A673 (cell line): ENCODE measurements at regions not wholly inside any gene's neighbourhood (a gene's known extent, or its start where the extent isn't known, plus 50 kb on each side); places are given as distances from the start of the nearest gene placed in this dataset.
A peak's percentile ranks its signal among the peaks of the same experiment; 100 is the strongest.

Source experiments
- EZH2 ChIP-seq: fragments of 200-600 bp; sonication (generic); IDR thresholded peaks from 2 replicates; pipeline ENCODE4 v1.6.1; 2017; ENCODE audit warnings: borderline replicate concordance, low read depth, mild to moderate bottlenecking, mixed read lengths, antibody characterized with exemption, low read length; ENCODE audit not compliant: poor library complexity, severe bottlenecking
- TF ChIP-seq, protein P1 (sequence below): fragments of 300-800, 200-600 bp; sonication (generic); conservative IDR thresholded peaks from 2 replicates; pipeline ENCODE4 v1.5.1; 2017; ENCODE audit warnings: low read depth, mild to moderate bottlenecking, antibody characterized with exemption, low read length, moderate library complexity, mixed read lengths

DNA sequence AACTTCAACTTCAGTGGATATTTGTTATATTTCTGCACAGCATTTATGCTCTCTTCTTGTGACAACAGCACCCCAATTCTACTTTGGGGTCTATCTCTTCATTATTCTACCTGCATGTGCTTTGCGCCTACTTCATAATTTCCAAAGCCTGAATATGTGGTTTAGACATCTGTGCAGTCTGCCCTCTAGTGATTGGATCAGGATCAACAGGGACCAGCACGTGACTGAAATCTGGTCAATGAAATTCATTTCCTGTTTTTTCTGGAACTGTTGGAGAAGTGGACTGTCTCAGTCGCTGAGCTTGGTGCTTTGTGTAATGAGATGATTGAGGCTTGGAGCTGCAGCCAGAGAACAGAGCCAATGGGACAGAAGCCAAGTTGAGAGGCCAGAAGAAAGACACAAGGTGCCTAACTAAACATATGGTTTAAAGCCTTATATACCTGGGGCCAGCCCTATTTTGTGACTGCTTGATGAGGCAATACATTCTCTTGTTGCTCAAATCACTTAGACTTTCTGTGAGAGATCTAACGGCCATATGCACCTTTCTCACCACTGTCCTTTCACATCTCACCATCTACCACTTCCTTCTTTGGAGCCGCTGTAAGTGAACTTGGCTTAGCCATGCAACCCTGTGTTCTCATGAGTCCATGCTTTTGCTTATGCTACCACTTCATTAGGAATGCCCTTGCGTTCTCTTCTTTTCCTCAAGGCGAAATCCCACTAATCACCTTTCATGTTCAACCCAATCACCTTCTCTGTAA is 68.8 kb upstream of the PPP2R2B start:
- TF ChIP-seq, protein P1, sequence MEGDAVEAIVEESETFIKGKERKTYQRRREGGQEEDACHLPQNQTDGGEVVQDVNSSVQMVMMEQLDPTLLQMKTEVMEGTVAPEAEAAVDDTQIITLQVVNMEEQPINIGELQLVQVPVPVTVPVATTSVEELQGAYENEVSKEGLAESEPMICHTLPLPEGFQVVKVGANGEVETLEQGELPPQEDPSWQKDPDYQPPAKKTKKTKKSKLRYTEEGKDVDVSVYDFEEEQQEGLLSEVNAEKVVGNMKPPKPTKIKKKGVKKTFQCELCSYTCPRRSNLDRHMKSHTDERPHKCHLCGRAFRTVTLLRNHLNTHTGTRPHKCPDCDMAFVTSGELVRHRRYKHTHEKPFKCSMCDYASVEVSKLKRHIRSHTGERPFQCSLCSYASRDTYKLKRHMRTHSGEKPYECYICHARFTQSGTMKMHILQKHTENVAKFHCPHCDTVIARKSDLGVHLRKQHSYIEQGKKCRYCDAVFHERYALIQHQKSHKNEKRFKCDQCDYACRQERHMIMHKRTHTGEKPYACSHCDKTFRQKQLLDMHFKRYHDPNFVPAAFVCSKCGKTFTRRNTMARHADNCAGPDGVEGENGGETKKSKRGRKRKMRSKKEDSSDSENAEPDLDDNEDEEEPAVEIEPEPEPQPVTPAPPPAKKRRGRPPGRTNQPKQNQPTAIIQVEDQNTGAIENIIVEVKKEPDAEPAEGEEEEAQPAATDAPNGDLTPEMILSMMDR = peak; percentile 64
- no peak for TF ChIP-seq EZH2
